ENCODE measurements at regions not wholly inside any gene's neighbourhood (a gene's known extent, or its start where the extent isn't known, plus 50 kb on each side); places are given as distances from the start of the nearest gene placed in this dataset.
"Not testable (repeated sequence)": the region's sequence is repeated elsewhere in the genome, so short reads cannot be mapped to it uniquely, and the experiment has no call there.

- no peak for DNase-seq
- H3K27me3 ChIP-seq, result no peaks in the 10 kb centered on the region
- TF ChIP-seq CTCF (IDR thresholded peaks at IDR 0.05; ENCODE audit: low read depth, low read length), result no peak
- no peak overlapping the region for H3K4me3 ChIP-seq (ENCODE audit: low read depth, low read length)
- H3K9me3 ChIP-seq, result no peaks in the 10 kb centered on the region
- no peaks in the 10 kb centered on the region for H3K36me3 ChIP-seq
- H3K4me1 ChIP-seq, result no peaks in the 10 kb centered on the region
Measured at GRCh38 chr14:28382444-28383190, 384.0 kb upstream of the FOXG1 start.

- no peak for TF ChIP-seq CTCF (IDR thresholded peaks at IDR 0.05; ENCODE audit: low read depth, low read length)
Measured at GRCh38 chr14:28398506-28398905, 368.1 kb upstream of the FOXG1 start.

GRCh38 chr14:28401705-28402104, 364.9 kb upstream of the FOXG1 start:
- H3K27me3 ChIP-seq; DNase-seq; H3K4me1 ChIP-seq; H3K36me3 ChIP-seq; H3K4me3 ChIP-seq (ENCODE audit: low read depth, low read length); H3K9me3 ChIP-seq: not testable (repeated sequence)

More at GRCh38 chr14:28398506-28398905, 368.1 kb upstream of the FOXG1 start:
- Histone ChIP-seq H3K27me3 (no peaks in the 10 kb centered on the region), H3K9me3 (no peaks in the 10 kb centered on the region), H3K36me3 (no peaks in the 10 kb centered on the region), H3K4me3 (ENCODE audit: low read depth, low read length) (no peak overlapping the region), H3K4me1 (no peaks in the 10 kb centered on the region)
- no peak for DNase-seq

GRCh38 chr14:28406196-28406595, 360.4 kb upstream of the FOXG1 start:
- no peak for DNase-seq
- no peaks in the 10 kb centered on the region for H3K36me3 ChIP-seq
- no peaks in the 10 kb centered on the region for H3K4me1 ChIP-seq
- no peaks in the 10 kb centered on the region for H3K9me3 ChIP-seq
- no peaks in the 10 kb centered on the region for H3K27me3 ChIP-seq
- no peak for TF ChIP-seq CTCF (IDR thresholded peaks at IDR 0.05; ENCODE audit: low read depth, low read length)
- no peak overlapping the region for H3K4me3 ChIP-seq (ENCODE audit: low read depth, low read length)

GRCh38 chr14:28407031-28407825, 359.4 kb upstream of the FOXG1 start:
- no peaks in the 10 kb centered on the region for H3K36me3 ChIP-seq
- no peaks in the 10 kb centered on the region for H3K4me1 ChIP-seq
- no peak for DNase-seq
- H3K9me3 ChIP-seq, result no peaks in the 10 kb centered on the region
- no peak for TF ChIP-seq CTCF (IDR thresholded peaks at IDR 0.05; ENCODE audit: low read depth, low read length)
- no peak overlapping the region for H3K4me3 ChIP-seq (ENCODE audit: low read depth, low read length)
- no peaks in the 10 kb centered on the region for H3K27me3 ChIP-seq

- H3K4me1 ChIP-seq, result no peaks in the 10 kb centered on the region
- H3K27me3 ChIP-seq, result no peaks in the 10 kb centered on the region
- TF ChIP-seq CTCF (IDR thresholded peaks at IDR 0.05; ENCODE audit: low read depth, low read length), result no peak
- DNase-seq, result no peak
- no peaks in the 10 kb centered on the region for H3K36me3 ChIP-seq
- H3K4me3 ChIP-seq (ENCODE audit: low read depth, low read length), result no peak overlapping the region
- no peaks in the 10 kb centered on the region for H3K9me3 ChIP-seq
Measured at GRCh38 chr14:28407996-28408395, 358.6 kb upstream of the FOXG1 start.
